ENCODE measurements at regions not wholly inside any gene's neighbourhood (a gene's known extent, or its start where the extent isn't known, plus 50 kb on each side); places are given as distances from the start of the nearest gene placed in this dataset.

DNA sequence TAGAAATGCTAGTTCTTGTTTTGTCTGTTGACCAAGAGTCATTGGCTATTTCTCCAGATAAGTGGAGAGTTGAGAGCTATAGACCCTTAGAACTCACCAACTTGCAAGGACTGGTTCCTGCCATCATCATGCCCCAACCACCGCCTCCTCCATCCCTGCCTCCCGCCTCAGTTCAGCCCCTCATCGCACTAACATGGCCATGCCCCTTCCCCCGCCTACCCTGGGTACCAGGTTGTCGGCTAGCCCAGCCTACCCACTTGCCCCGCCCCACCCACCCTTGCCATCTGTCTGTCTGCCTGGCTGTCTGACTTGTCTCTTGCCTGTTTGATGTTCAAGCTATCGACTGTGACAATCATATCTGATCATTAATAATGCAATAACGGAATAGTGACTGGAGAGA is 154.1 kb downstream of the TRIM29 start:
- no peak overlapping the region for H3K4me3 ChIP-seq (ENCODE audit: low read depth, low read length, poor library complexity, severe bottlenecking)
- no peaks in the 10 kb centered on the region for H3F3A ChIP-seq (ENCODE audit: insufficient read depth, low read length)
- H3K36me3 ChIP-seq (ENCODE audit: insufficient read depth, low read length) = no peaks in the 10 kb centered on the region
- no peak overlapping the region for H3K4me2 ChIP-seq (ENCODE audit: low read length)
- H3K27ac ChIP-seq (ENCODE audit: low read depth, low read length, poor library complexity, severe bottlenecking) = no peak overlapping the region
- H3K79me2 ChIP-seq (ENCODE audit: insufficient read depth, low read length) = no peaks in the 10 kb centered on the region
- no peak overlapping the region for H3K9ac ChIP-seq (ENCODE audit: low read length)
- H3K4me1 ChIP-seq (ENCODE audit: insufficient read depth, low read length, severe bottlenecking) = no peaks in the 10 kb centered on the region
- no peaks in the 10 kb centered on the region for H4K20me1 ChIP-seq (ENCODE audit: insufficient read depth, low read length)
- no peak overlapping the region for H2AFZ ChIP-seq (ENCODE audit: low read length)
- no peaks in the 10 kb centered on the region for H3K9me2 ChIP-seq (ENCODE audit: low read depth, low read length)
- no peaks in the 10 kb centered on the region for H3K9me3 ChIP-seq (ENCODE audit: low read length)
- TF ChIP-seq, protein P1, sequence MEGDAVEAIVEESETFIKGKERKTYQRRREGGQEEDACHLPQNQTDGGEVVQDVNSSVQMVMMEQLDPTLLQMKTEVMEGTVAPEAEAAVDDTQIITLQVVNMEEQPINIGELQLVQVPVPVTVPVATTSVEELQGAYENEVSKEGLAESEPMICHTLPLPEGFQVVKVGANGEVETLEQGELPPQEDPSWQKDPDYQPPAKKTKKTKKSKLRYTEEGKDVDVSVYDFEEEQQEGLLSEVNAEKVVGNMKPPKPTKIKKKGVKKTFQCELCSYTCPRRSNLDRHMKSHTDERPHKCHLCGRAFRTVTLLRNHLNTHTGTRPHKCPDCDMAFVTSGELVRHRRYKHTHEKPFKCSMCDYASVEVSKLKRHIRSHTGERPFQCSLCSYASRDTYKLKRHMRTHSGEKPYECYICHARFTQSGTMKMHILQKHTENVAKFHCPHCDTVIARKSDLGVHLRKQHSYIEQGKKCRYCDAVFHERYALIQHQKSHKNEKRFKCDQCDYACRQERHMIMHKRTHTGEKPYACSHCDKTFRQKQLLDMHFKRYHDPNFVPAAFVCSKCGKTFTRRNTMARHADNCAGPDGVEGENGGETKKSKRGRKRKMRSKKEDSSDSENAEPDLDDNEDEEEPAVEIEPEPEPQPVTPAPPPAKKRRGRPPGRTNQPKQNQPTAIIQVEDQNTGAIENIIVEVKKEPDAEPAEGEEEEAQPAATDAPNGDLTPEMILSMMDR (IDR thresholded peaks at IDR 0.05; ENCODE audit: low read length) = no peak
- no peak for TF ChIP-seq EZH2 (IDR thresholded peaks at IDR 0.05; ENCODE audit: borderline replicate concordance, low read length)
- H3K27me3 ChIP-seq (ENCODE audit: insufficient read depth, low read length) = no peaks in the 10 kb centered on the region

DNA sequence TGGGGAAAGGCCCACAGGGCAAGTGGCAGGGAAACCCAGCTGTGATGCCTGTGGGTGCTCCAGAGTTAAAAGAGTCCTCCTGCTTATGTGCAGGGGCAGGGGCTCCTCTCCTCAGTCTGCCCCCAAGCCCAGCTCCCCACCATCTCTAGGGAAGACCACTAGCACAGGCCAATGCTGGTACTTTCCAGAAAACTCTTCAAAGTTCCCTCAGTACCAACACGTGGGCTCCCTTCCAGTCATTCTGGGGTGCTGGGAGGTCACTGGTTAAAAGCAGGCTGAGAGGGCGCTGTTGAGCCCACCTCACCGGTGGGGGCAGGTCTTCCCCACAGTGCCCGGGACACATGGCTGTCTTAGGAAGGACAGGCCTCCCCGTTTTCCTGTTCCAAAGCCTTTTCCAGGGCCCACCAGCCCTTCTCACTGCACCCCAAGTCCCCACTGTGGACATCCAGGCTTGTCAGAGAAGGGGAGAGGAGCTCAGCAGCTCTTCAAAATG is 154.6 kb downstream of the TRIM29 start:
- H3K4me2 ChIP-seq (ENCODE audit: low read length) = no peak overlapping the region
- no peak for TF ChIP-seq EZH2 (IDR thresholded peaks at IDR 0.05; ENCODE audit: borderline replicate concordance, low read length)
- TF ChIP-seq, protein P1 (IDR thresholded peaks at IDR 0.05; ENCODE audit: low read length) = no peak
- H3K4me1 ChIP-seq (ENCODE audit: insufficient read depth, low read length, severe bottlenecking) = no peaks in the 10 kb centered on the region
- H3K4me3 ChIP-seq (ENCODE audit: low read depth, low read length, poor library complexity, severe bottlenecking) = no peak overlapping the region
- no peak overlapping the region for H2AFZ ChIP-seq (ENCODE audit: low read length)
- H3K27me3 ChIP-seq (ENCODE audit: insufficient read depth, low read length) = no peaks in the 10 kb centered on the region
- H3K9me3 ChIP-seq (ENCODE audit: low read length) = no peaks in the 10 kb centered on the region
- no peak overlapping the region for H3K9ac ChIP-seq (ENCODE audit: low read length)
- no peaks in the 10 kb centered on the region for H3K36me3 ChIP-seq (ENCODE audit: insufficient read depth, low read length)
- H3K79me2 ChIP-seq (ENCODE audit: insufficient read depth, low read length) = no peaks in the 10 kb centered on the region
- no peaks in the 10 kb centered on the region for H4K20me1 ChIP-seq (ENCODE audit: insufficient read depth, low read length)
- H3K9me2 ChIP-seq (ENCODE audit: low read depth, low read length) = no peaks in the 10 kb centered on the region
- no peaks in the 10 kb centered on the region for H3F3A ChIP-seq (ENCODE audit: insufficient read depth, low read length)
- no peak overlapping the region for H3K27ac ChIP-seq (ENCODE audit: low read depth, low read length, poor library complexity, severe bottlenecking)

GRCh38 chr11:119982517-119983239 is 155.2 kb downstream of the TRIM29 start:
- Histone ChIP-seq H3K79me2 (ENCODE audit: insufficient read depth, low read length) (no peaks in the 10 kb centered on the region), H3K36me3 (ENCODE audit: insufficient read depth, low read length) (no peaks in the 10 kb centered on the region), H4K20me1 (ENCODE audit: insufficient read depth, low read length) (no peaks in the 10 kb centered on the region), H3F3A (ENCODE audit: insufficient read depth, low read length) (no peaks in the 10 kb centered on the region), H3K27ac (ENCODE audit: low read depth, low read length, poor library complexity, severe bottlenecking) (no peak overlapping the region), H3K9me2 (ENCODE audit: low read depth, low read length) (no peaks in the 10 kb centered on the region), H2AFZ (ENCODE audit: low read length) (no peak overlapping the region), H3K9me3 (ENCODE audit: low read length) (no peaks in the 10 kb centered on the region), H3K27me3 (ENCODE audit: insufficient read depth, low read length) (no peaks in the 10 kb centered on the region), H3K4me1 (ENCODE audit: insufficient read depth, low read length, severe bottlenecking) (no peaks in the 10 kb centered on the region), H3K4me3 (ENCODE audit: low read depth, low read length, poor library complexity, severe bottlenecking) (no peak overlapping the region), H3K4me2 (ENCODE audit: low read length) (no peak overlapping the region), H3K9ac (ENCODE audit: low read length) (no peak overlapping the region)
- no peak for TF ChIP-seq EZH2 (IDR thresholded peaks at IDR 0.05; ENCODE audit: borderline replicate concordance, low read length)
- TF ChIP-seq, protein P1 (IDR thresholded peaks at IDR 0.05; ENCODE audit: low read length) = no peak

Data from OCI-LY1 (cell line).